ENCODE measurements at regions not wholly inside any gene's neighbourhood (a gene's known extent, or its start where the extent isn't known, plus 50 kb on each side); places are given as distances from the start of the nearest gene placed in this dataset.
"Not testable (repeated sequence)": the region's sequence is repeated elsewhere in the genome, so short reads cannot be mapped to it uniquely, and the experiment has no call there.

DNA sequence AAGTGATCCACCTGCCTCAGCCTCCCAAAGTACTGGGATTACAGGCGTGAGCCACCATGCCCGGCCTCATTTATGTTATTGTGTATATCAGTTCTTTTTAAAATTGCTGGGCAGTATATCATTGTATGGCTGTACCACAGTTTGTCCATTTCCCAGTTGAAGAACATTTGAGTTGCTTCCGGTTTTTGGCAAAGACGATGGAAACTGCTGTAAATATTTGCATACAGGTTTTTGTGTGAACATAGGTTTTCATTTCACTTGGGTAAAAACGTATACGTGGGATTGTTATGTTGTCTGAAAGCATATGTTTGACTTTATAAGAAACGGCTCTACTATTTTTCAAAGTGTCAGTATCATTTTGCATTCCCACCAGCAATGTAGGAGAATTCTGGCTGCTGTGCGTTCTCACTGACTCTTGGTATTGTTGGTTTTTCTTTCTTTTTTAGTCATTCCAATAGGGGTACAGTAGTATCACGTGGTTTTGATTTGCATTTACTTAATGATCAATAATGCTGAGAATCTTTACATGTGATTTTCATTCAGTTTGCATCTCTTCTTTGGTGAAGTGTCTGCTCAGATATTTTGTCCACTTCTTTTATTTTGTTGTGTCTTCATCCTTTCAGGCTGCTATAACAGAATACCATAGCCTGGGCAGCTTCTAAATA, 63.2 kb upstream of the GOT2 start:
- no peak for ATAC-seq (ENCODE audit: low FRiP score in 2 of 2)
- no peak overlapping the region for H3K27ac ChIP-seq
- H3K4me3 ChIP-seq: no peak overlapping the region
- DNase-seq: no peak
- H3K4me1 ChIP-seq: no peaks in the 10 kb centered on the region
- H3K27me3 ChIP-seq: no peaks in the 10 kb centered on the region
- TF ChIP-seq EP300 (IDR thresholded peaks at IDR 0.05) (no peak), POLR2AphosphoS5 (IDR thresholded peaks at IDR 0.05) (no peak), POLR2A (IDR thresholded peaks at IDR 0.05) (no peak)
- TF ChIP-seq, protein P1, sequence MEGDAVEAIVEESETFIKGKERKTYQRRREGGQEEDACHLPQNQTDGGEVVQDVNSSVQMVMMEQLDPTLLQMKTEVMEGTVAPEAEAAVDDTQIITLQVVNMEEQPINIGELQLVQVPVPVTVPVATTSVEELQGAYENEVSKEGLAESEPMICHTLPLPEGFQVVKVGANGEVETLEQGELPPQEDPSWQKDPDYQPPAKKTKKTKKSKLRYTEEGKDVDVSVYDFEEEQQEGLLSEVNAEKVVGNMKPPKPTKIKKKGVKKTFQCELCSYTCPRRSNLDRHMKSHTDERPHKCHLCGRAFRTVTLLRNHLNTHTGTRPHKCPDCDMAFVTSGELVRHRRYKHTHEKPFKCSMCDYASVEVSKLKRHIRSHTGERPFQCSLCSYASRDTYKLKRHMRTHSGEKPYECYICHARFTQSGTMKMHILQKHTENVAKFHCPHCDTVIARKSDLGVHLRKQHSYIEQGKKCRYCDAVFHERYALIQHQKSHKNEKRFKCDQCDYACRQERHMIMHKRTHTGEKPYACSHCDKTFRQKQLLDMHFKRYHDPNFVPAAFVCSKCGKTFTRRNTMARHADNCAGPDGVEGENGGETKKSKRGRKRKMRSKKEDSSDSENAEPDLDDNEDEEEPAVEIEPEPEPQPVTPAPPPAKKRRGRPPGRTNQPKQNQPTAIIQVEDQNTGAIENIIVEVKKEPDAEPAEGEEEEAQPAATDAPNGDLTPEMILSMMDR (IDR thresholded peaks at IDR 0.05): no peak
- WGBS, 2 donors: 83 to 85% methylated on average over 9 of the region's 9 CpGs
- no peaks in the 10 kb centered on the region for H3K9me3 ChIP-seq
- no peaks in the 10 kb centered on the region for H3K36me3 ChIP-seq

DNA sequence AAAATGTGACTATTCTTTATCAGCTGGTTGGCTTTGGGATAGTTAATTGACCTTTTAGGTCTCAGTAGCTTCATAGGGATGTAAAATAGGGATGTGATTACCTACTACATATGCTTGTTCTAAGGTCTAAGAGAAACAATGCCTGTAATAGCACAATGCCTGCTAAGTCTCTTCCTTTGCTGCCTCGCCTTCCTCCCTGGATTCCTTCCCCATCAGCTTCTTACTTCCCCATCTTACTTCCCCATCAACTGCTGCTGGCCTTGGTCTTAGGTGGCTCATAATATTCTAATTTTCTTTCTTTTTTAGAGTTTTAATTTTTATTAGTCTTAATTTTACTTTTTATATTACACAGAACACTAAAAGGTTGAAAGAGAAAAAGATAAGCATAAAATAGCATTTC, 59.2 kb upstream of the GOT2 start:
- WGBS, 2 donors: 47 to 67% methylated on average over 1 of the region's 1 CpG
- DNase-seq (no peak), ATAC-seq (ENCODE audit: low FRiP score in 2 of 2) (no peak)

DNA sequence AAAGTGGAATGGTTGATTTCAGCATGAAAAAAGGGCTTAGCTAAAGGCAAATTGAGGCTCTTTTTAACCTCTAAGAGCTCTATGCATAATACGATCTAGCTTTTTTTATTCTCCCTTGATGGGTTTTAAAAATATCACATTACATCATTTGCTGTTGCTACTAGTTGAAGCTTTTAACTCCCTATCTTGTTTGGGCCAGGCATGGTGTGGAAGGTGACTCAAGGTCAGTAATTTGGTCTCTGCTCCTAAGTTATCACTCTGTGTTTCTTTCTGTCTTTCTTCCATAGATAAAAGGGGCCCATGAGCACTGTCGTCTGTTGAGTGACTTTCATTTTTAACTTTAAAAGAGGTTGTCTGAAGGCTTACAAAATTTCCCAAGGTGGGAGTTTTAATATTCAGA, 58.1 kb upstream of the GOT2 start:
- TF ChIP-seq, protein P1 (IDR thresholded peaks at IDR 0.05): no peak
- TF ChIP-seq POLR2AphosphoS5 (IDR thresholded peaks at IDR 0.05) (no peak), EP300 (IDR thresholded peaks at IDR 0.05) (no peak), POLR2A (IDR thresholded peaks at IDR 0.05) (no peak)
- Histone ChIP-seq H3K9me3 (no peaks in the 10 kb centered on the region), H3K27ac (no peak overlapping the region), H3K36me3 (no peaks in the 10 kb centered on the region), H3K4me1 (no peaks in the 10 kb centered on the region), H3K27me3 (no peaks in the 10 kb centered on the region), H3K4me3 (no peak overlapping the region)
- ATAC-seq (ENCODE audit: low FRiP score in 2 of 2) (no peak), DNase-seq (no peak)
- WGBS, 2 donors: 40 to 55% methylated on average over 2 of the region's 2 CpGs

More for the DNA sequence above, 59.2 kb upstream of the GOT2 start:
- Histone ChIP-seq H3K4me1 (no peaks in the 10 kb centered on the region), H3K36me3 (no peaks in the 10 kb centered on the region), H3K4me3 (no peak overlapping the region), H3K27me3 (no peaks in the 10 kb centered on the region), H3K27ac (no peak overlapping the region), H3K9me3 (no peaks in the 10 kb centered on the region)
- TF ChIP-seq, protein P1 (IDR thresholded peaks at IDR 0.05): no peak
- no peak for TF ChIP-seq EP300 (IDR thresholded peaks at IDR 0.05)
- no peak for TF ChIP-seq POLR2AphosphoS5 (IDR thresholded peaks at IDR 0.05)
- no peak for TF ChIP-seq POLR2A (IDR thresholded peaks at IDR 0.05)

DNA sequence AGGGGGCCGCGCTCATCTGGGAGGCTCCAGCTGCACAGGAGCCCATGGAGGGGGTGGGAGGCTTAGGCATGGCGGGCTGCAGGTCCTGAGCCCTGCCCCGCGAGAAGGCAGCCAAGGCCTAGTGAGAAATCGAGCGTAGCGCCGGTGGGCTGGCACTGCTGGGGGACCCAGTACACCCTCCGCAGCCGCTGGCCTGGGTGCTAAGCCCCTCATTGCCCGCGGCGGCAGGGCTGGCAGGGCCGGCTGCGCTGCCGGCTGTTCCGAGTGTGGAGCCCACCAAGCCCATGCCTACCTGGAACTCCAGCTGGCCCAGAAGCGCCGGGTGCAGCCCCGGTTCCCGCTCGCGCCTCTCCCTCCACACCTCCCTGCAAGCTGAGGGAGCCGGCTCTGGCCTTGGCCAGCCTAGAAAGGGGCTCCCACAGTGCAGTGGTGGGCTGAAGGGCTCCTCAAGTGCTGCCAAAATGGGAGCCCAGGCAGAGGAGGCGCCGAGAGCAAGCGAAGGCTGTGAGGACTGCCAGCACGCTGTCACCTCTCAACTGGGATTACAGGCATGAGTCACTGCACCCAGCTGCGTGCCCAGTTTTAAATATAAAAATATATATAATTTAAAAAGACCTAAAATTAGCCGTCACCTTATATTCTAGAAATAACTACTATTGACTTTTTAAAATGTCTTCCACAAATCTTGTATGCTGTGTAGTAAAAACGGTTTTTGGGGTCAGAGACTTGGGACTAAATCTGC, 56.9 kb upstream of the GOT2 start:
- not testable (repeated sequence) for H3K4me1 ChIP-seq; H3K27me3 ChIP-seq; H3K27ac ChIP-seq; H3K9me3 ChIP-seq; ATAC-seq (ENCODE audit: low FRiP score in 2 of 2); H3K4me3 ChIP-seq; H3K36me3 ChIP-seq
- peak in 1 of 2 donors; percentile 73 for DNase-seq
- WGBS, 2 donors: 90 to 94% methylated on average over 9 to 15 of the region's 32 CpGs

DNA sequence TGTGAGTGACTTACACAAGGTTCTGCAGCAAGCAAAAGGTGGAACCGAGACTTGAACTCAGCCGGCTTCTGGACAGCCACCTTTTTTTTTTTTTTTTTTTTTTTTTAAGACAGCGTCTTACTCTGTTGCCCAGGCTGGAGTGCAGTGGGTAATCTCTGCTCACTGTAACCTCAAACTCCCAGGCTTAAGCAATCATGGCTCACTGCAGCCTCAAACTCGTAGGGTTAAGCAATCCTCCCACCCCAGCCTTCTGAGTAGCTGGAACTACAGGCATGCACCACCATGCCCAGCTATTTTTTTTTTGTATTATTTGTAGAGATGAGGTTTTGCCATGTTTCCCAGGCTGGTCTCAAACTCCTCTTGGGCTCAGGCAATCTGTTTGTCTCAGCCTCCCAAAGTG, 55.2 kb upstream of the GOT2 start:
- ATAC-seq (ENCODE audit: low FRiP score in 2 of 2): no peak
- Histone ChIP-seq H3K4me1 (no peaks in the 10 kb centered on the region), H3K27ac (no peak overlapping the region), H3K9me3 (no peaks in the 10 kb centered on the region), H3K36me3 (no peaks in the 10 kb centered on the region), H3K4me3 (no peak overlapping the region), H3K27me3 (no peaks in the 10 kb centered on the region)
- DNase-seq: no peak
- TF ChIP-seq POLR2AphosphoS5 (IDR thresholded peaks at IDR 0.05) (no peak), EP300 (IDR thresholded peaks at IDR 0.05) (no peak)
- 74 to 78% methylated on average over 4 of the region's 4 CpGs for whole genome bisulfite sequencing, 2 donors

Small RNAs in the stretch of these regions (small RNA-seq; reads per million reads assigned to genes)
- gene AC018554.2 (0 reads per million in 4 donors), gene AC092121.1 (0 reads per million in 4 donors), gene RF00017 (0 reads per million in 4 donors), gene RNU4-58P (0 to 0.07 (median 0) reads per million in 4 donors), gene RPS27P27 (0 reads per million in 4 donors)

All from upper lobe of left lung (tissue), 6 donors.